HG03439 (cell line): ENCODE measurements at regions not wholly inside any gene's neighbourhood (a gene's known extent, or its start where the extent isn't known, plus 50 kb on each side); places are given as distances from the start of the nearest gene placed in this dataset.

Experiments
- ATAC-seq: cut with Tn5 transposase; IDR thresholded peaks from one replicate; pipeline ENCODE4 v1.9.1; 2021; ENCODE audit warnings: mild to moderate bottlenecking, moderate library complexity; ENCODE audit not compliant: unreplicated experiment

GRCh38 chr5:155193029-155193428 lies 179.5 kb downstream of the KIF4B start:
- ATAC-seq = no peak

GRCh38 chr5:155193483-155194107 lies 180.0 kb downstream of the KIF4B start:
- no peak for ATAC-seq

DNA sequence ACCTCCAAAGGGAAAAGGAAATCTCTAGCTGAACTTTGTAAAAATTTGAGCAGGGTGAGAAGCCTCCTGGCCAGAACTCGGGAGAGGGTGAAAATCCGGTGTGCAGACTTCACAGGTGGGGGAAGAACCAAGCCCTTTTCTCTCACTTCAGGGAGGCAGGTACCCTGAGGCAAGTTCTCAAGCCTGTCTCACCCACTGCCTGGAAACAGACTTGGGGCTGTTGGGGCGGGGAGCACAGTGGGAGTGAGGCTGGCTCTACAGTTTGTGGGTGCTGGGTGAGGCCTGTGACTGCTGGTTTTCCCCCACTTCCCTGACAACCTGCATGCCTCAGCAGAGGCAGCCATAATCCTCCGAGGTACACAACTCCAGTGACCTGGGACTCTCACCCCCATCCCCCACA lies 187.1 kb downstream of the KIF4B start:
- ATAC-seq = no peak

- no peak for ATAC-seq
Observed at GRCh38 chr5:155211764-155212163, 198.2 kb downstream of the KIF4B start.

GRCh38 chr5:155222393-155222792 lies 208.8 kb downstream of the KIF4B start:
- no peak for ATAC-seq

DNA sequence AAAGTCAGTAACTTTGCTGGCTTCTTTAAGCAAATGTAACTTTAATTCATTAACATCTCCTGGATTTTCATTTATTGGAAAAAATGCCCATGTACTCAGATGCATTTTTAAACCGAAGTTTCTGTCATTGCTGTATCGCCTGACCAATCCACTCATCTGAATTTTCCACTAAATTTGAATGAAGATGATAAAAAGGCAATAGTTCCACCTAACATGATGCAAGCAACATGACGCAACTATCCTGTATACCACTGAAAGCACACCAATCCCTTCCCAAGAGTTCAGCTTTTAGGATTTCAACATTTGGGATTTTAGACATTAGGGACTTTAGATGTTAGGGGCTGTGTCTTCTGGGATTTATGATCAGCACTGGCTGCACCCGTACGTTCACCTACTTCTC lies 215.6 kb downstream of the KIF4B start:
- ATAC-seq = no peak

DNA sequence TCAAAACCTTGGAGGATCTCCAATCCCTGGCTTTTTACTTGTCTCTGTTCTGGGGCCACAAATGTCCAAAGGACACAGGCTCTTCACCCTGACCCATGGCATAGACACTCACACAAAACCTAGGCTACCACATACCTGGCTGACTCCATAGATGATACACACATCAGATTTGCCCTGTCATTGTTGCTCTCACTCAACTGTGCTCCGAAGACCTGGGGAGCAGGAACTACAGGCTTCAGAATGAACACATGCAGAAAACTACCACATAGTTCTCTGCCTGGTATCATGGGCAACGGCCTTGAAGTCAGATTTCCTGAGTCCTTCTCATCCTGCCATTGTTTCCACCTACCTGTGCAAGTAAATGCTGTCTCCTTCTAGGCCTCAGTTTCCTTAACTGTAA lies 226.2 kb downstream of the KIF4B start:
- ATAC-seq = no peak

GRCh38 chr5:155250596-155250995 lies 237.0 kb downstream of the KIF4B start:
- no peak for ATAC-seq

GRCh38 chr5:155252025-155252424 lies 238.5 kb downstream of the KIF4B start:
- ATAC-seq = no peak

GRCh38 chr5:155252717-155253116 lies 239.2 kb downstream of the KIF4B start:
- ATAC-seq = no peak

DNA sequence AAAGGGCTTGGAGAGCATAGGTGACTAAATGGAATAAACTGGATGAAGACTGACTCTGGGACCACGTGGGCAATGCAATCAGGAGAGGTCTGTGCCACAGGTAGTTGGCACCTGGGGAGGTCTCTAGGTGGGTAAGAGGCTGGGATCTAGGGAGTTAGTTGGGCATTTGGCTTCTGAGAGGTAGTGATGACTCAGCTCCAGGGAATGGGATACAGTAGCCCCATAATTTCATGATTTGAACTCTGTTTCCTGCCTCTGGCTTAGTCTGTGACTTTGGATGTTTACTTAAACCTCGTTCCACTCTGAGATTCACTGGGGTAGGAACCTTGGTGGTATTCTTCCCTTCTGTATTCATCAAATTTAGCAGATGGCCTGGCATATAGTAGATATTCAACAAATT lies 240.8 kb downstream of the KIF4B start:
- no peak for ATAC-seq

DNA sequence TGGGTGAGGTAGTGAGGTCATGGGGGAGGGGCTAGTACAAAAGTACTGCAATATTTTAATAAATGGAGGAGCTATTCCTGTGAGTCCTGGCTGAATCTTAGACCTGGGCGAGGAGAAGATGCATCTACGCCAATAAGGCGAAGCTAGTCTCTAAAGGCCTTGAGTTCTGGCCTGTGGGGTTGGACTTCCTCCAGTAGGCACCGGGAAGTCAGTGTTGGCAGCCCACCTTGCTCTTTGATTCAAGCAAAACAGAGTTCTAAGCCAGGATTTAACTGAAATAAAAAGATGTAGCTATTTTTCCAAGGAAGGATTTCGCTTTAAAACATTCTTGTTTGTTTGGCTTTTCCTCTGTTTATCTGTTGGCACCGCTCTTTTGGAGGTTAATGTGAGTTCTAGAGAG lies 244.6 kb downstream of the KIF4B start:
- no peak for ATAC-seq

- no peak for ATAC-seq
Observed at GRCh38 chr5:155259648-155260047, 246.1 kb downstream of the KIF4B start.

GRCh38 chr5:155260798-155261197 lies 247.2 kb downstream of the KIF4B start:
- ATAC-seq = no peak

DNA sequence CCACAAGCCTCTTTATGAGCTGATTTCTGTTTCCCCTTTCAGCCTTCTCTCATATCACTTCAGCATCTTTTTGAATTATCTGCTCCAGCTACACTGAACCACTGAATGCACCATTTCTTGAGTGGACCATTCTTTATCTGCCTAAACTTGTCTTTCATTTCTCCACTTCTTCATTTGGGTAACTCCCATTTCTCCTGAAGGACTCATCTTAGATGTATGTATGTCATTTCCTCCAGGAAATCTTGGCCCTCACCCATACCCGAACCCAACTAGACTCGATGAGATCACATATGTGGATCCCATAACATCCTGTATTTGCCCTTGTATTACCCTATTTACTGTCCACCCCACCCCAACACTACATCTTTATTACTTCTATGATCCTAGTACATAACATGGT lies 249.8 kb downstream of the KIF4B start:
- ATAC-seq = no peak

- no peak for ATAC-seq
Observed at GRCh38 chr5:155264809-155265208, 251.3 kb downstream of the KIF4B start.

DNA sequence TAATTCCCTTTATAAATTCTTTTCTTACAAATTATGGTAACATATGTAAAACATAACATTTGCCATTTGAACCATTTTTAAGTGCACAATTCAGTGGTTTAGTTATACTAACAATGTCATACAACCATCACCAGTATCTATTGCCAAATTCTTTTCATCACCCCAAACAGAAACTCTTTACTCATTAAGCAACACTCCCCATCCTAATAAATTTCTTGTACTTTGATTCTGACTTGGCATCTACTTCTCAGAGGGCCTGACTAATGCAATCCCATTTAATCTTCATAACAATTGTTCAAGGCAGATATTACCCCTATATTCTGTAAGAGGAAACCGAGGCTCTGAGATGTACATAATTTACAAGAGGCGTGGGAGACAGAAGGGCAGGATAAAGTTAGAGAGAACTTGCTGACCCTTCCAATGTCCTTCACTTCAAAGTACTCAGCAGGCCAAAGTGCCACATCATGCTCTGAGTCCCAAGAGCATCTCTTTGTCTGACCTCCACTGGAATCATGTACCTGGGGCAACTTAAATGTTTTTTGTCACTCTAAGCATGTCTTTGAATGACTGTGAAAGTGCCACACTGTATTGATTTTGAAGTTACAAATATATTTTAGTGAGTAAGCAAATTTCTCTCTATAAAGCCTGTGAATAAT lies 255.3 kb downstream of the KIF4B start:
- no peak for ATAC-seq

GRCh38 chr5:155270725-155271124 lies 257.2 kb downstream of the KIF4B start:
- ATAC-seq = no peak

GRCh38 chr5:155274484-155274883 lies 260.9 kb downstream of the KIF4B start:
- no peak for ATAC-seq

GRCh38 chr5:155275222-155275621 lies 261.7 kb downstream of the KIF4B start:
- no peak for ATAC-seq

DNA sequence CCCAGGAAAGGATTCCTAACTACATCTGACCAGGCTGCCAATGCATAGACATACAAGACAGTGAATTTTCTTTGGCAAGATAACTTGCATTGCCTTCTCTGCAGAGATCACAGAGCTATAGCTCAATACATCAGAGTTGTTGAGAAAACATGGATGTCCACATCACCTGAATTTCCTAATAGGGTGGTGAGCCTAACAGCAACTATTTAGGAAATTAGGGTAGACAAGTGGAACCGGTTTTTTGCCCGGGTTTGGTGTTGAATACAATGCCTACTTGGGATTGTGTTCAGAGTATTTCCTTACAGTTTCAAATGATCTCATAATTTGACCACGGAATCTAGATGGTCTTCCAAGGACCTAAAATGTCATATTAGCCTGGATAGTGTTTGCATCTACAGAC lies 262.7 kb downstream of the KIF4B start:
- ATAC-seq = no peak

- no peak for ATAC-seq
Observed at GRCh38 chr5:155278532-155278931, 265.0 kb downstream of the KIF4B start.
